H9 (cell line): ENCODE measurements at regions not wholly inside any gene's neighbourhood (a gene's known extent, or its start where the extent isn't known, plus 50 kb on each side); places are given as distances from the start of the nearest gene placed in this dataset.

Source experiments
- DNase-seq: peaks from one replicate; pipeline ENCODE4 v3.0.0-alpha.2; 2017
- H2AFZ ChIP-seq: one replicate; pipeline ENCODE4 v1.6.1; 2013; ENCODE audit warnings: mild to moderate bottlenecking, low read length, control low read depth, moderate library complexity
- H2AK5ac ChIP-seq: 2 replicates; pipeline ENCODE4 v1.6.1; 2013; ENCODE audit warnings: low read length, control low read depth, mixed read lengths; ENCODE audit not compliant: insufficient read length
- H2BK120ac ChIP-seq: one replicate; pipeline ENCODE4 v1.6.1; 2013; ENCODE audit warnings: low read depth, mild to moderate bottlenecking, low read length, control low read depth, inconsistent platforms; ENCODE audit not compliant: poor library complexity, severe bottlenecking
- H2BK12ac ChIP-seq: 2 replicates; pipeline ENCODE4 v1.6.1; 2013; ENCODE audit warnings: low read length, control low read depth, mixed read lengths, low read depth; ENCODE audit not compliant: insufficient read length
- H2BK15ac ChIP-seq: 2 replicates; pipeline ENCODE4 v1.6.1; 2013; ENCODE audit warnings: low read depth, low read length, control low read depth
- H2BK20ac ChIP-seq: one replicate; pipeline ENCODE4 v1.6.1; 2013; ENCODE audit warnings: low read depth, mild to moderate bottlenecking, low read length, control low read depth, inconsistent platforms; ENCODE audit not compliant: poor library complexity, severe bottlenecking
- H2BK5ac ChIP-seq: 2 replicates; pipeline ENCODE4 v1.6.1; 2013; ENCODE audit warnings: low read length, control low read depth, mixed read lengths; ENCODE audit not compliant: insufficient read length
- H3K14ac ChIP-seq: 2 replicates; pipeline ENCODE4 v1.6.1; 2013; ENCODE audit warnings: low read length, control low read depth; ENCODE audit not compliant: insufficient read depth
- H3K18ac ChIP-seq: 2 replicates; pipeline ENCODE4 v1.6.1; 2013; ENCODE audit warnings: low read depth, mild to moderate bottlenecking, mixed read lengths, low read length, control low read depth; ENCODE audit not compliant: insufficient read length
- H3K23ac ChIP-seq: 2 replicates; pipeline ENCODE4 v1.6.1; 2013; ENCODE audit warnings: low read length, control low read depth, mixed read lengths, low read depth; ENCODE audit not compliant: insufficient read length
- H3K23me2 ChIP-seq: 2 replicates; pipeline ENCODE4 v1.6.1; 2013; ENCODE audit warnings: low read depth, mild to moderate bottlenecking, mixed read lengths, low read length, control low read depth; ENCODE audit not compliant: insufficient read length, poor library complexity, severe bottlenecking
- H3K27ac ChIP-seq: 2 replicates; pipeline ENCODE4 v1.5.1; 2013; ENCODE audit warnings: low read length, control low read depth, mixed read lengths, low read depth; ENCODE audit not compliant: insufficient read length
- H3K27me3 ChIP-seq: 2 replicates; pipeline ENCODE4 v1.6.1; 2013; ENCODE audit warnings: low read length, control low read depth, inconsistent platforms; ENCODE audit not compliant: insufficient read depth
- H3K4ac ChIP-seq: 2 replicates; pipeline ENCODE4 v1.6.1; 2013; ENCODE audit warnings: low read depth, mild to moderate bottlenecking, control low read depth, inconsistent platforms, low read length, moderate library complexity
- H3K4me1 ChIP-seq: 2 replicates; pipeline ENCODE4 v1.6.1; 2013; ENCODE audit warnings: low read length, control low read depth, inconsistent platforms; ENCODE audit not compliant: insufficient read depth
- H3K4me2 ChIP-seq: 2 replicates; pipeline ENCODE4 v1.6.1; 2013; ENCODE audit warnings: low read length, control low read depth, mixed read lengths; ENCODE audit not compliant: insufficient read length, insufficient read depth
- H3K56ac ChIP-seq: 2 replicates; pipeline ENCODE4 v1.6.1; 2013; ENCODE audit warnings: low read depth, mild to moderate bottlenecking, mixed read lengths, low read length, control low read depth; ENCODE audit not compliant: insufficient read length
- H3K79me1 ChIP-seq: 2 replicates; pipeline ENCODE4 v1.6.1; 2013; ENCODE audit warnings: low read depth, mild to moderate bottlenecking, moderate library complexity, low read length, control low read depth, inconsistent platforms; ENCODE audit not compliant: insufficient read depth, poor library complexity, severe bottlenecking
- H3K79me2 ChIP-seq: 2 replicates; pipeline ENCODE4 v1.6.1; 2013; ENCODE audit warnings: low read length, control low read depth, inconsistent platforms; ENCODE audit not compliant: insufficient read depth
- H3K9ac ChIP-seq: 2 replicates; pipeline ENCODE4 v1.6.1; 2013; ENCODE audit warnings: low read length, control low read depth, mixed read lengths; ENCODE audit not compliant: insufficient read length; ENCODE audit errors: extremely low read depth
- H3K9me3 ChIP-seq: one replicate; pipeline ENCODE4 v1.6.1; 2013; ENCODE audit warnings: low read depth, low read length, inconsistent platforms; ENCODE audit not compliant: control insufficient read depth
- H3T11ph ChIP-seq: one replicate; pipeline ENCODE4 v1.6.1; 2013; ENCODE audit warnings: mild to moderate bottlenecking, low read length, control low read depth, inconsistent platforms
- H4K20me1 ChIP-seq: one replicate; pipeline ENCODE4 v1.6.1; 2013; ENCODE audit not compliant: control insufficient read depth, insufficient read length, insufficient read depth
- H4K5ac ChIP-seq: 2 replicates; pipeline ENCODE4 v1.6.1; 2013; ENCODE audit warnings: low read depth, mild to moderate bottlenecking, mixed read lengths, low read length, control low read depth; ENCODE audit not compliant: insufficient read length
- H4K8ac ChIP-seq: replicated peaks from 2 replicates; pipeline ENCODE4 v1.6.1; 2013; ENCODE audit warnings: low read length, control low read depth, mixed read lengths, low read depth; ENCODE audit not compliant: insufficient read length
- H4K91ac ChIP-seq: 2 replicates; pipeline ENCODE4 v1.6.1; 2013; ENCODE audit warnings: low read depth, mild to moderate bottlenecking, moderate library complexity, mixed read lengths, low read length, control low read depth; ENCODE audit not compliant: insufficient read length
- H3K27ac Mint-ChIP-seq, 3 experiments: 2 replicates in 2 of 3; 3 replicates in 1 of 3; pipeline ENCODE4 v1.8.0; 2020 to 2021; ENCODE audit warnings: mixed read lengths in 3 of 3, mild to moderate bottlenecking in 1 of 3, moderate library complexity in 1 of 3
- H3K27me3 Mint-ChIP-seq: 2 replicates; pipeline ENCODE4 v1.8.0; 2021; ENCODE audit warnings: low read depth, mild to moderate bottlenecking, moderate library complexity, mixed read lengths
- H3K36me3 Mint-ChIP-seq, 3 experiments: 2 replicates in 2 of 3; 3 replicates in 1 of 3; pipeline ENCODE4 v1.8.0; 2020 to 2021; ENCODE audit warnings: low read depth in 3 of 3, mixed read lengths in 3 of 3; ENCODE audit not compliant: insufficient read depth in 1 of 3
- H3K4me1 Mint-ChIP-seq, 2 experiments: 2 replicates each; pipeline ENCODE4 v1.8.0; 2020; ENCODE audit warnings: mixed read lengths in 2 of 2
- H3K4me3 Mint-ChIP-seq, 2 experiments: 2 replicates in 1 of 2; 3 replicates in 1 of 2; pipeline ENCODE4 v1.8.0; 2020 to 2021; ENCODE audit warnings: mild to moderate bottlenecking in 2 of 2, mixed read lengths in 2 of 2, moderate library complexity in 1 of 2
- H3K9me3 Mint-ChIP-seq, 2 experiments: 2 replicates in 1 of 2; 3 replicates in 1 of 2; pipeline ENCODE4 v1.8.0; 2020; ENCODE audit warnings: mild to moderate bottlenecking in 2 of 2, mixed read lengths in 2 of 2, moderate library complexity in 1 of 2
- WGBS: extraction: QIAGEN DNeasy Blood & Tissue Kit; methylation state at CpG from one replicate; pipeline ENCODE4 v1.1.7; 2013; ENCODE audit warnings: missing lambda C conversion rate, low lambda C conversion rate, mixed read lengths; ENCODE audit not compliant: insufficient read length; ENCODE audit errors: extremely low coverage; 5-methylcytosine and 5-hydroxymethylcytosine counted together
- TF ChIP-seq, protein P1 (sequence below): fragments of 200-600 bp; sonication (generic); conservative IDR thresholded peaks from 3 replicates; pipeline ENCODE4 v1.8.0; 2021; ENCODE audit warnings: antibody characterized with exemption, mild to moderate bottlenecking

DNA sequence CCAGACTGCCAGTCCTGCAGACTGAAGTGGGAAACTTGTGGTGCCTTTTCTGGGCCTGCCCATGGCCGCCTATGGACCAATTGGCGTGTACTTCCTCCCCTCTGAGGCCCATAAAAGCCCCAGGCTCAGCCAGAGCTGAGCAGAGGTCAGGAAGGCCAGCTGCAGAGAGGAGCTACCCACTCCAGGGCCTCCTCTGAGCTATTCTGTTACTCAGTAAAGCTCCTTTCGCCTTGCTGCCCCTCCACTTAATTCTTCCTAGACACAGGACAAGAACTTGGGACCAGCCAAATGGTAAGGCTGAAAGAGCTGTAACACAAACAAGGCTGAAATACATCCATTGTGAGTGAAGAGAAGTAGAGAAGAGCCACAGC lies 106.4 kb downstream of the C9orf50 start:
- Histone ChIP-seq H3K79me2 (no peaks in the 10 kb centered on the region), H3K14ac (no peak overlapping the region), H3K23ac (no peak overlapping the region), H3K27ac (no peak overlapping the region), H2BK15ac (no peak overlapping the region), H2BK12ac (no peak overlapping the region), H3K9me3 (peaks cover 17% of the 10 kb centered on the region), H2BK5ac (no peak overlapping the region), H4K8ac (no peak overlapping the region), H3K56ac (no peak overlapping the region), H3K18ac (no peak overlapping the region), H3K23me2 (no peaks in the 10 kb centered on the region), H4K5ac (no peak overlapping the region), H2BK20ac (no peak overlapping the region), H2AK5ac (no peak overlapping the region), H2AFZ (no peak overlapping the region), H3K27me3 (no peaks in the 10 kb centered on the region), H3K79me1 (no peaks in the 10 kb centered on the region), H4K20me1 (no peaks in the 10 kb centered on the region), H3T11ph (no peak overlapping the region), H3K4ac (no peak overlapping the region), H2BK120ac (no peak overlapping the region), H3K4me2 (no peak overlapping the region), H3K9ac (no peak overlapping the region), H3K4me1 (no peaks in the 10 kb centered on the region), H4K91ac (no peak overlapping the region)
- H3K9me3 Mint-ChIP-seq = peaks cover 41 to 45% of the 10 kb centered on the region in 2 experiments
- TF ChIP-seq, protein P1, sequence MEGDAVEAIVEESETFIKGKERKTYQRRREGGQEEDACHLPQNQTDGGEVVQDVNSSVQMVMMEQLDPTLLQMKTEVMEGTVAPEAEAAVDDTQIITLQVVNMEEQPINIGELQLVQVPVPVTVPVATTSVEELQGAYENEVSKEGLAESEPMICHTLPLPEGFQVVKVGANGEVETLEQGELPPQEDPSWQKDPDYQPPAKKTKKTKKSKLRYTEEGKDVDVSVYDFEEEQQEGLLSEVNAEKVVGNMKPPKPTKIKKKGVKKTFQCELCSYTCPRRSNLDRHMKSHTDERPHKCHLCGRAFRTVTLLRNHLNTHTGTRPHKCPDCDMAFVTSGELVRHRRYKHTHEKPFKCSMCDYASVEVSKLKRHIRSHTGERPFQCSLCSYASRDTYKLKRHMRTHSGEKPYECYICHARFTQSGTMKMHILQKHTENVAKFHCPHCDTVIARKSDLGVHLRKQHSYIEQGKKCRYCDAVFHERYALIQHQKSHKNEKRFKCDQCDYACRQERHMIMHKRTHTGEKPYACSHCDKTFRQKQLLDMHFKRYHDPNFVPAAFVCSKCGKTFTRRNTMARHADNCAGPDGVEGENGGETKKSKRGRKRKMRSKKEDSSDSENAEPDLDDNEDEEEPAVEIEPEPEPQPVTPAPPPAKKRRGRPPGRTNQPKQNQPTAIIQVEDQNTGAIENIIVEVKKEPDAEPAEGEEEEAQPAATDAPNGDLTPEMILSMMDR = no peak
- H3K27ac Mint-ChIP-seq = no peak overlapping the region
- no peaks in the 10 kb centered on the region for H3K4me1 Mint-ChIP-seq
- peaks cover 9 to 32% (median 10%) of the 10 kb centered on the region in 3 experiments for H3K36me3 Mint-ChIP-seq
- peaks cover 20% of the 10 kb centered on the region for H3K27me3 Mint-ChIP-seq
- no CpG with 5 or more reads among the region's 3 CpGs for whole genome bisulfite sequencing
- H3K4me3 Mint-ChIP-seq = no peak overlapping the region
- DNase-seq = no peak
